ENCODE measurements at regions not wholly inside any gene's neighbourhood (a gene's known extent, or its start where the extent isn't known, plus 50 kb on each side); places are given as distances from the start of the nearest gene placed in this dataset.

GRCh38 chr4:96767815-96768480 lies 928.1 kb downstream of the PDHA2 start:
- no peak overlapping the region for H3K4me3 ChIP-seq (ENCODE audit: low read depth, low read length)
- no peak for TF ChIP-seq CTCF (IDR thresholded peaks at IDR 0.05; ENCODE audit: borderline replicate concordance, insufficient read depth, low read depth, low read length)

DNA sequence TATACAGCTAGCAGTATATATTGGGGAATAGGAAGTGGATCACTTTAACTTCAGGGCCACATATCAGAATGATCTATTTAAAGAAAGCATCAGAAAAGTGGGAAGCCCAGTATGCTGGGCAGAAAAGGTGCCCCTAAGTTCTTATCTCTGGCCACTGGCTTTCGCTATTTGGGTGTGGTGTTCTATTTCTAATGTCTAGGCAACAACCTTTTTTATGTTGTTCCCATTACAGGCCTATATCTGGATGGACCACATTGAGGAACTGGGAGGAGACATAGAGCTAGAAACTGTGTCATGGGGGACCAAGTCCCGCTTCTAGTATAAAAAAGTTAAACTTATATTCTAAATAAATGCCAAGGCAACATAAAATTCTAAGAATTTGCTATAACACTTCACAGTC lies 935.6 kb downstream of the PDHA2 start:
- TF ChIP-seq CTCF (IDR thresholded peaks at IDR 0.05; ENCODE audit: borderline replicate concordance, insufficient read depth, low read depth, low read length) = no peak
- H3K4me3 ChIP-seq (ENCODE audit: low read depth, low read length) = no peak overlapping the region

DNA sequence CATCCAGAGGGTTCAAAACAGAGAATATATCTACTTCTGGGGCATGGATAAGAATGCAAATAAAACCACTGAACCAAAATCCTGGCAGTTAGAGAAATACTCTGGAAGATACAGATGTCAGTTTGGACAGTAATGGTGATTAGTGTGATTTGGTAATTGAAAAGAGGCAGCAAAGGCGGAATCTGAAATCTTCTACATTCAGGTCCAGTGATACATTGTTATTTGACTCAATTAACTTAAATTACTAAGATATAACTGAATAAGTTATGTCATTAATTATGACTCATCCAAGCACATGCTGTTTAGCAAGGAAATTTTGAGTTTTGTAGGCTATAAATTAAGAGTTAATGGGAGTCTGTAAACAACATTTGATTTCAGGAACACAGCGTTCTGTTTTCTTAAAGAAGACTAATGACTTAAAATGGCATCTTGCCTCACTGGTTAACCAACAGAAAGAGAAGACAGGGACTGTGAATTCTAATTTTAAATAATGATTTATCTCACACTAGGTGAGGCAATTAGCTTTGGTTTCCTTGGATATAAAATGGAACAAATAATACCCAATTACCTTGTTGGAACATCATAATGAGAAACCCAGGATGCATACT lies 937.1 kb downstream of the PDHA2 start:
- no peak overlapping the region for H3K4me3 ChIP-seq (ENCODE audit: low read depth, low read length)
- no peak for TF ChIP-seq CTCF (IDR thresholded peaks at IDR 0.05; ENCODE audit: borderline replicate concordance, insufficient read depth, low read depth, low read length)

GRCh38 chr4:96784336-96784735 lies 944.4 kb downstream of the PDHA2 start:
- no peak for TF ChIP-seq CTCF (IDR thresholded peaks at IDR 0.05; ENCODE audit: borderline replicate concordance, insufficient read depth, low read depth, low read length)
- H3K4me3 ChIP-seq (ENCODE audit: low read depth, low read length) = no peak overlapping the region

GRCh38 chr4:96786306-96786705 lies 946.4 kb downstream of the PDHA2 start:
- H3K4me3 ChIP-seq (ENCODE audit: low read depth, low read length) = no peak overlapping the region

GRCh38 chr4:96787766-96788165 lies 947.9 kb downstream of the PDHA2 start:
- H3K4me3 ChIP-seq (ENCODE audit: low read depth, low read length) = no peak overlapping the region
- TF ChIP-seq CTCF (IDR thresholded peaks at IDR 0.05; ENCODE audit: borderline replicate concordance, insufficient read depth, low read depth, low read length) = no peak

More at GRCh38 chr4:96786306-96786705, 946.4 kb downstream of the PDHA2 start:
- no peak for TF ChIP-seq CTCF (IDR thresholded peaks at IDR 0.05; ENCODE audit: borderline replicate concordance, insufficient read depth, low read depth, low read length)

DNA sequence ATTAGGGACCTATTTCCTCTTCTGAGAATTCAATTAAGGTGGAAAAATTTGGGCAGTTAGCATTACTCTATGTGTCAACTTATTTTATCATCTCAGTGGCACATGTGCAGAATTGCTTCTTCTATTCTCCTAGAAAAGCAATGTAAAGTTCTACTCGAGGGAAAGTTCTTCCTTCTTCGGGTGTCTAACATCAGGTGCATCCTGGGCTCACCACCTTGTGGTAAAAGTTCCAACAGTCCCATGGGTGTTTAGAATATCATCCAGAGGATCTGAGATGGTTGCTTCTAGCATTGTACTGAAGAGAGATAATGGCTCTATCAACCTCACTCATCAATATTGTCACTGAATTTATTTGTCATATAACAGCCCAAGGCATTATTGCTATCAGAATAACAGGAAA lies 969.7 kb downstream of the PDHA2 start:
- H3K4me3 ChIP-seq (ENCODE audit: low read depth, low read length) = no peak overlapping the region

More for the DNA sequence above, 969.7 kb downstream of the PDHA2 start:
- TF ChIP-seq CTCF (IDR thresholded peaks at IDR 0.05; ENCODE audit: borderline replicate concordance, insufficient read depth, low read depth, low read length) = no peak
